ENCODE measurements at regions not wholly inside any gene's neighbourhood (a gene's known extent, or its start where the extent isn't known, plus 50 kb on each side); places are given as distances from the start of the nearest gene placed in this dataset.
"Not testable (repeated sequence)": the region's sequence is repeated elsewhere in the genome, so short reads cannot be mapped to it uniquely, and the experiment has no call there.

GRCh38 chr5:53219610-53220009, 110.1 kb upstream of the MOCS2 start:
- no peak for DNase-seq

- DNase-seq: no peak
These were observed 124.3 kb upstream of the MOCS2 start for GRCh38 chr5:53233645-53234405.

GRCh38 chr5:53236683-53237082, 127.1 kb upstream of the MOCS2 start:
- DNase-seq: no peak

- no peak for DNase-seq
These were observed 128.3 kb upstream of the MOCS2 start for GRCh38 chr5:53237876-53238275.

- no peak for DNase-seq
These were observed 129.9 kb upstream of the MOCS2 start for GRCh38 chr5:53239301-53239990.

- no peak for DNase-seq
These were observed 131.1 kb upstream of the MOCS2 start for GRCh38 chr5:53240661-53241060.

- DNase-seq: no peak
These were observed 132.0 kb upstream of the MOCS2 start for GRCh38 chr5:53241572-53241971.

GRCh38 chr5:53243403-53243802, 133.8 kb upstream of the MOCS2 start:
- DNase-seq: no peak

- DNase-seq: no peak
These were observed 136.7 kb upstream of the MOCS2 start for GRCh38 chr5:53246042-53246836.

- no peak for DNase-seq
These were observed 140.1 kb upstream of the MOCS2 start for GRCh38 chr5:53249529-53250200.

GRCh38 chr5:53250201-53250550, 140.6 kb upstream of the MOCS2 start:
- DNase-seq: no peak

GRCh38 chr5:53253421-53253871, 143.9 kb upstream of the MOCS2 start:
- DNase-seq: no peak

- no peak for DNase-seq
These were observed 147.2 kb upstream of the MOCS2 start for GRCh38 chr5:53256746-53257145.

- no peak for DNase-seq
These were observed 148.3 kb upstream of the MOCS2 start for GRCh38 chr5:53257806-53258373.

- DNase-seq: no peak
These were observed 149.6 kb upstream of the MOCS2 start for GRCh38 chr5:53259176-53259575.

- no peak for DNase-seq
These were observed 150.9 kb upstream of the MOCS2 start for GRCh38 chr5:53260446-53260845.

- DNase-seq: no peak
These were observed 151.7 kb upstream of the MOCS2 start for GRCh38 chr5:53261245-53261644.

- no peak for DNase-seq
These were observed 152.9 kb upstream of the MOCS2 start for GRCh38 chr5:53262348-53262970.

- no peak for DNase-seq
These were observed 153.6 kb upstream of the MOCS2 start for GRCh38 chr5:53263151-53263550.

- no peak for DNase-seq
These were observed 155.5 kb upstream of the MOCS2 start for GRCh38 chr5:53265043-53265442.

GRCh38 chr5:53268241-53268640, 158.7 kb upstream of the MOCS2 start:
- DNase-seq: not testable (repeated sequence)

- DNase-seq: no peak
These were observed 166.1 kb upstream of the MOCS2 start for GRCh38 chr5:53275666-53276065.
